ENCODE measurements at regions not wholly inside any gene's neighbourhood (a gene's known extent, or its start where the extent isn't known, plus 50 kb on each side); places are given as distances from the start of the nearest gene placed in this dataset.

DNA sequence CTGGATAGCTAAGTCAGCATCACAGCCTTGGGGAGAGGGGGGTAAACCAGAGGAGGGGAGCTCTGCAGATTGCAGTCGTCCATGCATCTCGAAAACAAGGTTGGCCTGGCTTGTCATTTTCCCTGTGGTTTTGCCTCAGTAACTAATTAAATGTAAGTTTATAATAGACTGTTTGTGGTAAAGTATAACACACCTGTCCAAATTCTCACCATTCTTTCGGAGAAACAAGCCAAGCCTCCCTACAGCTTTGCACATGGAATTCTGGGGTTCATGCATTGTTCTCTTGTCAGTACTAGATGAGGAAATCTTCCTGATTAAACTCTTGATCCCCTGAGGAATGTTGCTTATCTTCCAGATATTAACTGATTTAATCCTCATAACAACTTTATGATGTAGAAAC lies 1065.2 kb upstream of the FAM98A start:
- TF ChIP-seq, protein P1, sequence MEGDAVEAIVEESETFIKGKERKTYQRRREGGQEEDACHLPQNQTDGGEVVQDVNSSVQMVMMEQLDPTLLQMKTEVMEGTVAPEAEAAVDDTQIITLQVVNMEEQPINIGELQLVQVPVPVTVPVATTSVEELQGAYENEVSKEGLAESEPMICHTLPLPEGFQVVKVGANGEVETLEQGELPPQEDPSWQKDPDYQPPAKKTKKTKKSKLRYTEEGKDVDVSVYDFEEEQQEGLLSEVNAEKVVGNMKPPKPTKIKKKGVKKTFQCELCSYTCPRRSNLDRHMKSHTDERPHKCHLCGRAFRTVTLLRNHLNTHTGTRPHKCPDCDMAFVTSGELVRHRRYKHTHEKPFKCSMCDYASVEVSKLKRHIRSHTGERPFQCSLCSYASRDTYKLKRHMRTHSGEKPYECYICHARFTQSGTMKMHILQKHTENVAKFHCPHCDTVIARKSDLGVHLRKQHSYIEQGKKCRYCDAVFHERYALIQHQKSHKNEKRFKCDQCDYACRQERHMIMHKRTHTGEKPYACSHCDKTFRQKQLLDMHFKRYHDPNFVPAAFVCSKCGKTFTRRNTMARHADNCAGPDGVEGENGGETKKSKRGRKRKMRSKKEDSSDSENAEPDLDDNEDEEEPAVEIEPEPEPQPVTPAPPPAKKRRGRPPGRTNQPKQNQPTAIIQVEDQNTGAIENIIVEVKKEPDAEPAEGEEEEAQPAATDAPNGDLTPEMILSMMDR (IDR thresholded peaks at IDR 0.05; ENCODE audit: poor library complexity, severe bottlenecking), result no peak
- TF ChIP-seq EZH2 (IDR thresholded peaks at IDR 0.05; ENCODE audit: borderline replicate concordance, insufficient read depth, low read length, poor library complexity, severe bottlenecking) (no peak), EP300 (conservative IDR thresholded peaks at IDR 0.05; ENCODE audit: poor library complexity, severe bottlenecking) (no peak), RAD21 (conservative IDR thresholded peaks at IDR 0.05) (no peak), POLR2AphosphoS5 (IDR thresholded peaks at IDR 0.05) (no peak), TAF1 (IDR thresholded peaks at IDR 0.05; ENCODE audit: low read depth) (no peak), MXI1 (conservative IDR thresholded peaks at IDR 0.05; ENCODE audit: poor library complexity, severe bottlenecking) (no peak), SMC3 (conservative IDR thresholded peaks at IDR 0.05; ENCODE audit: poor library complexity) (no peak)
- TF ChIP-seq, protein P2, sequence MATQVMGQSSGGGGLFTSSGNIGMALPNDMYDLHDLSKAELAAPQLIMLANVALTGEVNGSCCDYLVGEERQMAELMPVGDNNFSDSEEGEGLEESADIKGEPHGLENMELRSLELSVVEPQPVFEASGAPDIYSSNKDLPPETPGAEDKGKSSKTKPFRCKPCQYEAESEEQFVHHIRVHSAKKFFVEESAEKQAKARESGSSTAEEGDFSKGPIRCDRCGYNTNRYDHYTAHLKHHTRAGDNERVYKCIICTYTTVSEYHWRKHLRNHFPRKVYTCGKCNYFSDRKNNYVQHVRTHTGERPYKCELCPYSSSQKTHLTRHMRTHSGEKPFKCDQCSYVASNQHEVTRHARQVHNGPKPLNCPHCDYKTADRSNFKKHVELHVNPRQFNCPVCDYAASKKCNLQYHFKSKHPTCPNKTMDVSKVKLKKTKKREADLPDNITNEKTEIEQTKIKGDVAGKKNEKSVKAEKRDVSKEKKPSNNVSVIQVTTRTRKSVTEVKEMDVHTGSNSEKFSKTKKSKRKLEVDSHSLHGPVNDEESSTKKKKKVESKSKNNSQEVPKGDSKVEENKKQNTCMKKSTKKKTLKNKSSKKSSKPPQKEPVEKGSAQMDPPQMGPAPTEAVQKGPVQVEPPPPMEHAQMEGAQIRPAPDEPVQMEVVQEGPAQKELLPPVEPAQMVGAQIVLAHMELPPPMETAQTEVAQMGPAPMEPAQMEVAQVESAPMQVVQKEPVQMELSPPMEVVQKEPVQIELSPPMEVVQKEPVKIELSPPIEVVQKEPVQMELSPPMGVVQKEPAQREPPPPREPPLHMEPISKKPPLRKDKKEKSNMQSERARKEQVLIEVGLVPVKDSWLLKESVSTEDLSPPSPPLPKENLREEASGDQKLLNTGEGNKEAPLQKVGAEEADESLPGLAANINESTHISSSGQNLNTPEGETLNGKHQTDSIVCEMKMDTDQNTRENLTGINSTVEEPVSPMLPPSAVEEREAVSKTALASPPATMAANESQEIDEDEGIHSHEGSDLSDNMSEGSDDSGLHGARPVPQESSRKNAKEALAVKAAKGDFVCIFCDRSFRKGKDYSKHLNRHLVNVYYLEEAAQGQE (IDR thresholded peaks at IDR 0.05; ENCODE audit: borderline replicate concordance), result no peak
